ENCODE measurements at regions not wholly inside any gene's neighbourhood (a gene's known extent, or its start where the extent isn't known, plus 50 kb on each side); places are given as distances from the start of the nearest gene placed in this dataset.

DNA sequence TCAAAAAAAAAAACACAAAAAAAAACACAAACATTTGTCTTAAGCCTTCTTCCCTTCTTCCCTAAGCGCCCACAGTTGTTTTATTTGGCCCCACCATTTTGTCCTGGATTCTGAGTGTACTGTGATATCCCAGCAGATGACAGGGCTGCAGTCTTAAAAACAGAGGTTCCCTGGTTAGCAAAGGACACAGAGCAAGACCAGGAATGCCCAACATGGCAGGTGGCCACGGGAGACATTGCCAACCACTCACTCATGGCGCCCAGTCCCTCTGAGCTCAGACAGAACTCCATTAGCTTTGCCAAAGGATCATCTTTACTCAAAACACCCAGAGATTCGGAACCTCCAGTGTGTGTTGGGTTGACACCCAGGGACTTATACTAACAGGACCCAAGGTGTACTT is 249.3 kb downstream of the MRTFB start:
- TF ChIP-seq, protein P1, sequence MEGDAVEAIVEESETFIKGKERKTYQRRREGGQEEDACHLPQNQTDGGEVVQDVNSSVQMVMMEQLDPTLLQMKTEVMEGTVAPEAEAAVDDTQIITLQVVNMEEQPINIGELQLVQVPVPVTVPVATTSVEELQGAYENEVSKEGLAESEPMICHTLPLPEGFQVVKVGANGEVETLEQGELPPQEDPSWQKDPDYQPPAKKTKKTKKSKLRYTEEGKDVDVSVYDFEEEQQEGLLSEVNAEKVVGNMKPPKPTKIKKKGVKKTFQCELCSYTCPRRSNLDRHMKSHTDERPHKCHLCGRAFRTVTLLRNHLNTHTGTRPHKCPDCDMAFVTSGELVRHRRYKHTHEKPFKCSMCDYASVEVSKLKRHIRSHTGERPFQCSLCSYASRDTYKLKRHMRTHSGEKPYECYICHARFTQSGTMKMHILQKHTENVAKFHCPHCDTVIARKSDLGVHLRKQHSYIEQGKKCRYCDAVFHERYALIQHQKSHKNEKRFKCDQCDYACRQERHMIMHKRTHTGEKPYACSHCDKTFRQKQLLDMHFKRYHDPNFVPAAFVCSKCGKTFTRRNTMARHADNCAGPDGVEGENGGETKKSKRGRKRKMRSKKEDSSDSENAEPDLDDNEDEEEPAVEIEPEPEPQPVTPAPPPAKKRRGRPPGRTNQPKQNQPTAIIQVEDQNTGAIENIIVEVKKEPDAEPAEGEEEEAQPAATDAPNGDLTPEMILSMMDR (conservative IDR thresholded peaks at IDR 0.05): no peak
- Histone ChIP-seq H2BK15ac (ENCODE audit: low read depth, low read length) (no peak overlapping the region), H3K27ac (ENCODE audit: insufficient read length, low read depth, low read length) (no peak overlapping the region), H2BK12ac (ENCODE audit: insufficient read length, low read depth, low read length) (no peak overlapping the region), H2AFZ (ENCODE audit: low read length) (no peak overlapping the region), H3K9me3 (ENCODE audit: control insufficient read depth, low read depth, low read length) (no peaks in the 10 kb centered on the region), H3K79me2 (ENCODE audit: insufficient read depth, low read length) (no peaks in the 10 kb centered on the region; the same call in 1 of the 2 replicates), H3K23ac (ENCODE audit: insufficient read length, low read depth, low read length) (no peak overlapping the region), H4K8ac (replicated peaks; ENCODE audit: insufficient read length, low read depth, low read length) (no peak overlapping the region), H3K4me1 (ENCODE audit: insufficient read depth, low read length) (no peaks in the 10 kb centered on the region), H2BK120ac (ENCODE audit: low read depth, low read length, poor library complexity, severe bottlenecking) (no peak overlapping the region), H3T11ph (ENCODE audit: low read length) (no peak overlapping the region), H3K4ac (ENCODE audit: low read depth, low read length) (no peak overlapping the region), H3K18ac (ENCODE audit: insufficient read length, low read depth, low read length) (no peak overlapping the region), H3K27me3 (ENCODE audit: insufficient read depth, low read length) (no peaks in the 10 kb centered on the region), H4K91ac (ENCODE audit: insufficient read length, low read depth, low read length) (no peak overlapping the region), H3K14ac (ENCODE audit: insufficient read depth, low read length) (no peak overlapping the region), H3K79me1 (ENCODE audit: insufficient read depth, low read depth, low read length, poor library complexity, severe bottlenecking) (no peaks in the 10 kb centered on the region), H4K20me1 (ENCODE audit: control insufficient read depth, insufficient read depth, insufficient read length) (no peaks in the 10 kb centered on the region), H2BK20ac (ENCODE audit: low read depth, low read length, poor library complexity, severe bottlenecking) (no peak overlapping the region), H3K4me2 (ENCODE audit: insufficient read depth, insufficient read length, low read length) (no peak overlapping the region), H2BK5ac (ENCODE audit: insufficient read length, low read length) (no peak overlapping the region), H2AK5ac (ENCODE audit: insufficient read length, low read length) (no peak overlapping the region), H3K56ac (ENCODE audit: insufficient read length, low read depth, low read length) (no peak overlapping the region), H3K23me2 (ENCODE audit: insufficient read length, low read depth, low read length, poor library complexity, severe bottlenecking) (no peaks in the 10 kb centered on the region), H3K9ac (ENCODE audit: extremely low read depth, insufficient read length, low read length) (no peak overlapping the region), H4K5ac (ENCODE audit: insufficient read length, low read depth, low read length) (no peak overlapping the region)
- Mint-ChIP-seq H3K9me3 (no peaks in the 10 kb centered on the region; a peak in 1 of 5 replicates), H3K4me3 (no peak overlapping the region), H3K36me3 (ENCODE audit: insufficient read depth in 1 of 3, low read depth in 3 of 3) (peaks cover 5 to 11% (median 7%) of the 10 kb centered on the region in 3 experiments), H3K27ac (no peak overlapping the region; a peak in 1 of 7 replicates), H3K4me1 (peaks cover 8 to 9% of the 10 kb centered on the region in 2 experiments), H3K27me3 (ENCODE audit: low read depth) (no peaks in the 10 kb centered on the region; the same call in 1 of the 2 replicates)
- no peak for DNase-seq
- WGBS (ENCODE audit: extremely low coverage, insufficient read length, low lambda C conversion rate): no CpG with 5 or more reads among the region's 4 CpGs

Measured in H9 (cell line).